Activated naive CD8-positive, alpha-beta T cell treated with anti-CD3 and anti-CD28 coated beads, Interleukin-2, amount 10 ng/mL, durations not matched to agents 7 days and 5 days (primary cell): ENCODE measurements at regions not wholly inside any gene's neighbourhood (a gene's known extent, or its start where the extent isn't known, plus 50 kb on each side); places are given as distances from the start of the nearest gene placed in this dataset.

Source experiments
- ATAC-seq: fragments of 150-1000 bp; cut with Tn5 transposase; one replicate; pipeline ENCODE4 v1.10.0; 2021; ENCODE audit warnings: low read depth, moderate library complexity
- POLR2A ChIA-PET: fragments of 350-600 bp; sonication (Branson Sonifier 250); formaldehyde crosslinking; loops from one replicate; lab custom pipeline; 2021; ENCODE audit warnings: antibody characterized with exemption; lab: Charles Lee
- DNase-seq: peaks from one replicate; pipeline ENCODE4 v3.0.0; 2021
- H3K27ac Mint-ChIP-seq: one replicate; pipeline ENCODE4 v1.8.0; 2022; ENCODE audit warnings: mild to moderate bottlenecking, mixed read lengths
- H3K27me3 Mint-ChIP-seq: one replicate; pipeline ENCODE4 v1.8.0; 2022; ENCODE audit warnings: mild to moderate bottlenecking, moderate library complexity, mixed read lengths
- H3K36me3 Mint-ChIP-seq: one replicate; pipeline ENCODE4 v1.8.0; 2021; ENCODE audit warnings: mild to moderate bottlenecking, mixed read lengths
- H3K4me1 Mint-ChIP-seq: one replicate; pipeline ENCODE4 v1.8.0; 2021; ENCODE audit warnings: mixed read lengths
- H3K4me3 Mint-ChIP-seq: one replicate; pipeline ENCODE4 v1.8.0; 2022; ENCODE audit warnings: mild to moderate bottlenecking, moderate library complexity, mixed read lengths
- H3K9me3 Mint-ChIP-seq: one replicate; pipeline ENCODE4 v1.8.0; 2021; ENCODE audit warnings: mixed read lengths

GRCh38 chr5:2919310-2920018 is 168.0 kb upstream of the IRX2 start:
- Mint-ChIP-seq H3K4me1 (no peaks in the 10 kb centered on the region), H3K9me3 (peaks cover 8% of the 10 kb centered on the region), H3K36me3 (no peaks in the 10 kb centered on the region), H3K4me3 (no peak overlapping the region), H3K27me3 (peaks cover 3% of the 10 kb centered on the region), H3K27ac (no peak overlapping the region)
- no peak for ATAC-seq
- no peak for DNase-seq
- POLR2A ChIA-PET = no interaction called here

GRCh38 chr5:2917524-2917923 is 166.0 kb upstream of the IRX2 start:
- peaks cover 10% of the 10 kb centered on the region for H3K9me3 Mint-ChIP-seq
- H3K27me3 Mint-ChIP-seq = peaks cover 3% of the 10 kb centered on the region
- H3K4me3 Mint-ChIP-seq = no peak overlapping the region
- H3K36me3 Mint-ChIP-seq = no peaks in the 10 kb centered on the region
- no peak for DNase-seq
- H3K27ac Mint-ChIP-seq = no peak overlapping the region
- ATAC-seq = no peak
- H3K4me1 Mint-ChIP-seq = no peaks in the 10 kb centered on the region
- POLR2A ChIA-PET = no interaction called here

- Mint-ChIP-seq H3K4me1 (no peaks in the 10 kb centered on the region), H3K36me3 (no peaks in the 10 kb centered on the region), H3K4me3 (no peak overlapping the region), H3K9me3 (peaks cover 10% of the 10 kb centered on the region), H3K27ac (no peak overlapping the region), H3K27me3 (peaks cover 3% of the 10 kb centered on the region)
- DNase-seq = no peak
- no peak for ATAC-seq
- POLR2A ChIA-PET = no interaction called here
Measured at GRCh38 chr5:2917093-2917492, 165.6 kb upstream of the IRX2 start.

GRCh38 chr5:2916076-2916682 is 164.7 kb upstream of the IRX2 start:
- peaks cover 3% of the 10 kb centered on the region for H3K27me3 Mint-ChIP-seq
- no peak for ATAC-seq
- H3K9me3 Mint-ChIP-seq = peaks cover 8% of the 10 kb centered on the region
- no peak overlapping the region for H3K4me3 Mint-ChIP-seq
- H3K36me3 Mint-ChIP-seq = no peaks in the 10 kb centered on the region
- no peaks in the 10 kb centered on the region for H3K4me1 Mint-ChIP-seq
- no peak for DNase-seq
- POLR2A ChIA-PET = no interaction called here
- no peak overlapping the region for H3K27ac Mint-ChIP-seq

- POLR2A ChIA-PET = no interaction called here
- no peak overlapping the region for H3K4me3 Mint-ChIP-seq
Measured at GRCh38 chr5:2914981-2915484, 163.6 kb upstream of the IRX2 start.

GRCh38 chr5:2914022-2914661 is 162.7 kb upstream of the IRX2 start:
- Mint-ChIP-seq H3K4me1 (no peaks in the 10 kb centered on the region), H3K36me3 (no peaks in the 10 kb centered on the region), H3K27ac (no peak overlapping the region), H3K4me3 (no peak overlapping the region), H3K27me3 (peaks cover 3% of the 10 kb centered on the region), H3K9me3 (peaks cover 8% of the 10 kb centered on the region)
- ATAC-seq (no peak), DNase-seq (no peak)
- POLR2A ChIA-PET = no interaction called here

More at GRCh38 chr5:2914981-2915484, 163.6 kb upstream of the IRX2 start:
- Mint-ChIP-seq H3K27me3 (peaks cover 3% of the 10 kb centered on the region), H3K27ac (no peak overlapping the region), H3K36me3 (no peaks in the 10 kb centered on the region), H3K9me3 (peaks cover 8% of the 10 kb centered on the region), H3K4me1 (no peaks in the 10 kb centered on the region)
- no peak for ATAC-seq
- DNase-seq = no peak

- Mint-ChIP-seq H3K27me3 (peaks cover 3% of the 10 kb centered on the region), H3K4me1 (no peaks in the 10 kb centered on the region), H3K9me3 (peaks cover 8% of the 10 kb centered on the region), H3K36me3 (no peaks in the 10 kb centered on the region), H3K4me3 (no peak overlapping the region), H3K27ac (no peak overlapping the region)
- DNase-seq (no peak), ATAC-seq (no peak)
- POLR2A ChIA-PET = no interaction called here
Measured at GRCh38 chr5:2913281-2913680, 161.8 kb upstream of the IRX2 start.

- Mint-ChIP-seq H3K36me3 (no peaks in the 10 kb centered on the region), H3K27ac (no peak overlapping the region), H3K27me3 (peaks cover 3% of the 10 kb centered on the region), H3K9me3 (peaks cover 8% of the 10 kb centered on the region), H3K4me3 (no peak overlapping the region), H3K4me1 (no peaks in the 10 kb centered on the region)
- no peak for ATAC-seq
- no peak for DNase-seq
- POLR2A ChIA-PET = no interaction called here
Measured at GRCh38 chr5:2912741-2913140, 161.3 kb upstream of the IRX2 start.

GRCh38 chr5:2910401-2911175 is 159.1 kb upstream of the IRX2 start:
- no peak for ATAC-seq
- Mint-ChIP-seq H3K9me3 (peaks cover 7% of the 10 kb centered on the region), H3K4me3 (no peak overlapping the region), H3K36me3 (no peaks in the 10 kb centered on the region), H3K27ac (no peak overlapping the region), H3K4me1 (no peaks in the 10 kb centered on the region), H3K27me3 (peaks cover 3% of the 10 kb centered on the region)
- no peak for DNase-seq
- POLR2A ChIA-PET = no interaction called here

GRCh38 chr5:2909035-2909434 is 157.6 kb upstream of the IRX2 start:
- POLR2A ChIA-PET = no interaction called here
- Mint-ChIP-seq H3K4me3 (no peak overlapping the region), H3K27ac (no peak overlapping the region), H3K36me3 (no peaks in the 10 kb centered on the region), H3K27me3 (no peaks in the 10 kb centered on the region), H3K9me3 (peaks cover 2% of the 10 kb centered on the region), H3K4me1 (no peaks in the 10 kb centered on the region)
- no peak for ATAC-seq
- no peak for DNase-seq

- no peak overlapping the region for H3K27ac Mint-ChIP-seq
- no peak for DNase-seq
- no peak for ATAC-seq
- H3K27me3 Mint-ChIP-seq = no peaks in the 10 kb centered on the region
- H3K4me1 Mint-ChIP-seq = no peaks in the 10 kb centered on the region
- POLR2A ChIA-PET = no interaction called here
- H3K36me3 Mint-ChIP-seq = no peaks in the 10 kb centered on the region
- peaks cover 3% of the 10 kb centered on the region for H3K9me3 Mint-ChIP-seq
- H3K4me3 Mint-ChIP-seq = no peak overlapping the region
Measured at GRCh38 chr5:2908086-2908485, 156.6 kb upstream of the IRX2 start.

GRCh38 chr5:2906302-2907090 is 155.0 kb upstream of the IRX2 start:
- no peaks in the 10 kb centered on the region for H3K27me3 Mint-ChIP-seq
- H3K36me3 Mint-ChIP-seq = no peaks in the 10 kb centered on the region
- H3K4me3 Mint-ChIP-seq = no peak overlapping the region
- peaks cover 3% of the 10 kb centered on the region for H3K9me3 Mint-ChIP-seq
- POLR2A ChIA-PET = no interaction called here
- no peaks in the 10 kb centered on the region for H3K4me1 Mint-ChIP-seq
- H3K27ac Mint-ChIP-seq = no peak overlapping the region
- no peak for ATAC-seq
- no peak for DNase-seq

- no peaks in the 10 kb centered on the region for H3K36me3 Mint-ChIP-seq
- POLR2A ChIA-PET = no interaction called here
- no peak for DNase-seq
- no peak overlapping the region for H3K4me3 Mint-ChIP-seq
- H3K27ac Mint-ChIP-seq = no peak overlapping the region
- no peaks in the 10 kb centered on the region for H3K4me1 Mint-ChIP-seq
- ATAC-seq = no peak
- peaks cover 4% of the 10 kb centered on the region for H3K9me3 Mint-ChIP-seq
- no peaks in the 10 kb centered on the region for H3K27me3 Mint-ChIP-seq
Measured at GRCh38 chr5:2905741-2906140, 154.3 kb upstream of the IRX2 start.
